ENCODE measurements at regions not wholly inside any gene's neighbourhood (a gene's known extent, or its start where the extent isn't known, plus 50 kb on each side); places are given as distances from the start of the nearest gene placed in this dataset.

DNA sequence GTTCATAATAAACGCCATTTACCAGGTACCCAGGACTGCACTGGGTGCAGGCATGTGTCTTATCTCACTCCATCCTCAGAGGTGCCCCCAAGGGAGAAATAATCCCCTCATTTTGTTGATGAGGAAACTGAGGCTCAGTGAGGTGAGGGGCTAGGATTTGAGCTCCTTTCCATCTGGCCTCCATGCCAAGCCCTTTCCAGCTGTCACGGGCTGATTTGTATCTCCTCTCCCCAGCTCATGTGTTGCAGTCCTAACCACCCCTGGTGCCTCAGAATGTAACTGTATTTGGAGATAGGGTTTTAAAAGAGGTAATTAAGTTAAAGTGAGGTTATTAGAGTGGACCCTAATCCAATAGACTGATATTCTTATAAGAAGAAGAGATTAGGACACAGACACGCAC is 137.3 kb downstream of the MYCN start:
- H3K4me3 ChIP-seq (ENCODE audit: low read depth, low read length), result no peak overlapping the region
- TF ChIP-seq, protein P1, sequence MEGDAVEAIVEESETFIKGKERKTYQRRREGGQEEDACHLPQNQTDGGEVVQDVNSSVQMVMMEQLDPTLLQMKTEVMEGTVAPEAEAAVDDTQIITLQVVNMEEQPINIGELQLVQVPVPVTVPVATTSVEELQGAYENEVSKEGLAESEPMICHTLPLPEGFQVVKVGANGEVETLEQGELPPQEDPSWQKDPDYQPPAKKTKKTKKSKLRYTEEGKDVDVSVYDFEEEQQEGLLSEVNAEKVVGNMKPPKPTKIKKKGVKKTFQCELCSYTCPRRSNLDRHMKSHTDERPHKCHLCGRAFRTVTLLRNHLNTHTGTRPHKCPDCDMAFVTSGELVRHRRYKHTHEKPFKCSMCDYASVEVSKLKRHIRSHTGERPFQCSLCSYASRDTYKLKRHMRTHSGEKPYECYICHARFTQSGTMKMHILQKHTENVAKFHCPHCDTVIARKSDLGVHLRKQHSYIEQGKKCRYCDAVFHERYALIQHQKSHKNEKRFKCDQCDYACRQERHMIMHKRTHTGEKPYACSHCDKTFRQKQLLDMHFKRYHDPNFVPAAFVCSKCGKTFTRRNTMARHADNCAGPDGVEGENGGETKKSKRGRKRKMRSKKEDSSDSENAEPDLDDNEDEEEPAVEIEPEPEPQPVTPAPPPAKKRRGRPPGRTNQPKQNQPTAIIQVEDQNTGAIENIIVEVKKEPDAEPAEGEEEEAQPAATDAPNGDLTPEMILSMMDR (IDR thresholded peaks at IDR 0.05; ENCODE audit: insufficient read depth, low read length), result no peak
- DNase-seq (ENCODE audit: low read depth), result no peak

DNA sequence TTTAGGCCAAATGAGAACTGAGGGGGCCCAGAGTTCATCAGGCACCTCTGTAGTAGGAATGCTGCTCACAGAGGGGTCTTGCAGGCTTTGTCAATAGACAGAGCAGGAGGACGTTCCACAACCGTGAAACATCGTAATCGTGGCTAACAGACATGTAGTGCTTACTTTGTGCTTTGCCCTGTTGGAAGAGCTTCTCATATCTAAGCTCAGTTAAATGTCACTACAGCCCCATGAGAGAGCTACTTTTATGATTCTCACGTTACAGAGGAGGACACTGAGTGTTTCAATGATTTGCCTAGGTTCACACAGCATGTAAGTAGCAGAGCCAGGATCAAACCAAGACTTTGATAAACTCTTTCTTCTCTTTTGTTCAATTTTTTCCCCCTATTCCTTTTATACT is 136.6 kb downstream of the MYCN start:
- DNase-seq (ENCODE audit: low read depth), result no peak
- no peak overlapping the region for H3K4me3 ChIP-seq (ENCODE audit: low read depth, low read length)
- TF ChIP-seq, protein P1 (IDR thresholded peaks at IDR 0.05; ENCODE audit: insufficient read depth, low read length), result no peak

DNA sequence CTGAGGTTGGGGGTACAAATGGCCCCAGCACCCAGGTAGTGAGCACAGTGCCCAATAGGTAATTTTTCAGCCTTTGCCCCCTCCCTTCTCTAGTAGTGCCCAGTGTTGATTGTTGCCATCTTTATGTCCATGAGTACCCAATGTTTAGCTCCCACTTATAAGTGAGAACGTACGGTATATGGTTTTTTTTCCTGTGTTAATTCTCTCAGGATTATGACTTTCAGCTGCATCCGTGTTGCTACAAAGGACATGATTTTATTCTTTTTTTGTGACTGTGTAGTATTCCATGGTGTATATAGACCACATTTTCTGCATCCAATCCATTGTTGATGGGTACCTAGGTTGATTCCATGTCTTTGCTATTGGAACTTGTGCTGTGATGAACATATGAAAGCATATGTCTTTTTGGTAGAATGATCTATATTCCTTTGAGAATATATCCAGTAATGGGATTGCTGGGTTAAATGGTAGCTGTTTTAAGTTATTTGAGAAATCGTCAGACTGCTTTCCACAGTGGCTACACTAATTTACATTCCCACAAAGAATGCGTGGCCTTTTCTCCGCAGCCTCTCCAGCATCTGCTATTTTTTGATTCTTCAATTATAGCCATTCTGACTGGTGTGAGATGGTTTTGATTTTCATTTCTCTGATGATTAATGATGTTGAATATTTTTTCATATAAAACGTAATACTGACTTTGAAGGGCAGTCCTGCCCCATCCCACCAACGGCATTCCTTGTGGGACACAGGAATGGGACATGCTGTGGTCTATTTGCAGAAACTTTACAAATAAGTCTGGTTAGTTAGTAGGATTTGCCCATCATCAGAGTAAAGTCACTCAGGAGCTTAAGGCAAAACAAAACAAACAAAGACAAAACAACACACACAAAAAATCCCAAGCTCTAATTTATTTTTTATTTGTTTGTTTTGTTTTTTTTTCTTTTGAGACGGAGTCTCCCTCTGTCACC is 135.0 kb downstream of the MYCN start:
- H3K4me3 ChIP-seq (ENCODE audit: low read depth, low read length), result no peak overlapping the region
- no peak for DNase-seq (ENCODE audit: low read depth)
- TF ChIP-seq, protein P1 (IDR thresholded peaks at IDR 0.05; ENCODE audit: insufficient read depth, low read length), result no peak

DNA sequence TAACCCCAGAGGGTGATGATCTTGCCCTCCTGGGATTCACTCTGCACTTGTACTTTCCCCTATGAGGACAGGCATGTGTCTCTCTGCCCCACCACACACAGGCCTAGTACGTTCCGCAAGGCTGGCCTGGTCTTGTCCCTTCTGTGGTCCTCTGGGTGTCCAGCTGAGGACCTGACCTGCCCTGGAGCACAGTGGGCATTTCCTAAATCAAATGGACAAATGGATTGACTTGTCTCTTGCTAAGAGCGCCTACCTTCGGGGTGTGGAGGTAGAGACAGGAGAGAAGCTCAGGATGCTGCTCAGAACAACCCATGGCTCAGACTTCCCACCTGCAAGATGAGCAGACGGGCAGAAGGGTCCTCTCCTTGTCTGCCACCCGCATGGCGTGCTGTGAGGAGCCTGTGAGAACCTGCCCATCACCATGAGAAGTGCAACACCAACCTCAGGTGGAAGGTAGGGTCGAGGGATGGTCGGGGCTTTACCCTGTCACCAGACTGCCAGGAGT is 133.6 kb downstream of the MYCN start:
- no peak for DNase-seq (ENCODE audit: low read depth)
- H3K4me3 ChIP-seq (ENCODE audit: low read depth, low read length), result no peak overlapping the region
- TF ChIP-seq, protein P1 (IDR thresholded peaks at IDR 0.05; ENCODE audit: insufficient read depth, low read length), result no peak

DNA sequence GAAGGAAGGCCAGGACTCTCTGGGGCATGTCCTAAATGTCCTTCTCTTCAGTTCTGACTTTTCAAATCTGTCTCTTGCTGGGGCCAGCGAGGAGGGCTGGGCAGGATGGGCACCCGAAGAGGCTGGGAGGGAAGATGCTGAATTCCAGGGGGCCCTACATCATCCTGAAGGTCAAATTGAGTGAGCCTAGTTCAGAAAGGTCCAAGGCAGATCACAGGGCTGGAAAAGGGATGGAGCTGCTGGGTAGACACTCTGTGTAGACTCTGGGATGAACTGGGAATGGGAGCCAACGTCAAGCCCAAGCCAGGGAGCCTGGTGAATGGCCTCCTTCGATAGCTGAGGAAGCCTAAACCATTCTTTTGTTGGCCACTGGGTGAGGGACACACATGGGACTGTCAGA is 133.1 kb downstream of the MYCN start:
- TF ChIP-seq, protein P1 (IDR thresholded peaks at IDR 0.05; ENCODE audit: insufficient read depth, low read length), result no peak
- H3K4me3 ChIP-seq (ENCODE audit: low read depth, low read length), result no peak overlapping the region
- DNase-seq (ENCODE audit: low read depth), result no peak

DNA sequence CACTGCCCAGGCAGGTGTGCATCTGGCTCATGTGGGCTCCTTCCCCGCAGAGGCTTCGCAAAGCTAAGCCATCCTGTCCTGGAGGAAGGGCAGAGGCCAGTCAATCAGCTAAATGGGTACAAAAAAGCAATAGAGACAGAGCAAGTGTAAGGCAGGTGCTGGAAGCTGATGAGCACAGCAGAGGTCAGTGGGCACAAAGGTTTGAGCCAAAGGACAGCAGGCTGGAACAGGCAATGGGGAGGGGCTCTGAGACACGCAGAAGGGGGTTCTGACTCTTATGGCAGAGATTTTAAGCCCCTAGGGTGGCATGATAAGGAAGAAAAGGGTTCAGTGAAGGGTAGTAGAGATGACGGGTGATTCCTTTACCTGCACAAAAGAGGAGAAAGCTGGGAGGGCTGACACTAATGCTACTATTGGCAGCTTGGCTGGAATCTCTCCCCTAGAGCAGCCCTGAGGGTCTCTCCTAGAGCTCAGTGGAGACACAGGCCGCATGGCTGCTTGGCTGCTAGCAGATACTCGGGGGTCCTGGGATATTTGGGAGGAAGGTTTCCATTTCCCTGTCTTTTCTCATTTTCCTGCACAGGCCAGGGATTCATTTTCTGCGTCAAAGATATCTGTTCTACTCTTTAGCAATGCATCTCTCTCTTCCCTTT is 132.4 kb downstream of the MYCN start:
- no peak overlapping the region for H3K4me3 ChIP-seq (ENCODE audit: low read depth, low read length)
- DNase-seq (ENCODE audit: low read depth), result no peak
- TF ChIP-seq, protein P1 (IDR thresholded peaks at IDR 0.05; ENCODE audit: insufficient read depth, low read length), result no peak

Measured in fibroblast of the aortic adventitia (primary cell).